ENCODE measurements at regions not wholly inside any gene's neighbourhood (a gene's known extent, or its start where the extent isn't known, plus 50 kb on each side); places are given as distances from the start of the nearest gene placed in this dataset.
"Not testable (repeated sequence)": the region's sequence is repeated elsewhere in the genome, so short reads cannot be mapped to it uniquely, and the experiment has no call there.

GRCh38 chr14:89699071-89699470 is 255.5 kb downstream of the EFCAB11 start:
- no peak for DNase-seq (ENCODE audit: extremely low read depth in 1 of 2, low read depth in 1 of 2)

- DNase-seq (ENCODE audit: extremely low read depth in 1 of 2, low read depth in 1 of 2), result no peak
Observed at GRCh38 chr14:89697281-89698060, 257.1 kb downstream of the EFCAB11 start.

DNA sequence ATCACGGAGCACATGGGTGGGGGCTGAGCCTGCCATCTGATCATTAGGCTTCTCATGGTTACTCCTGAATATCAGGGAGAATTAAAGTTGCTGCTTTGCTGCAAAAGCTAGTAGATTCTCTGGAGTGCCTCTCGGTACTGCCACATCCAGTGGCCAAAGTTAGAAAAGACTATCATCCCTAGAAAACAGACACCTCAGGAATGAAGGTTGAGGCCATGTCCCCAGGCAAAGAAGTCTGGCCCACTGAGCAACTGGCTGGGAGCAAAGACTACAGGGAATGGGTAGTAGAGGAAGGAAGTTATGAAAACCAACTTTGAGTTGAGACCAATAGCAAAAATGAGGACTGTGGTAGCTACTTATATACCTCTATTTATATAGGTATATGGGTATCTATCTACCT is 258.7 kb downstream of the EFCAB11 start:
- DNase-seq (ENCODE audit: extremely low read depth in 1 of 2, low read depth in 1 of 2), result no peak

DNA sequence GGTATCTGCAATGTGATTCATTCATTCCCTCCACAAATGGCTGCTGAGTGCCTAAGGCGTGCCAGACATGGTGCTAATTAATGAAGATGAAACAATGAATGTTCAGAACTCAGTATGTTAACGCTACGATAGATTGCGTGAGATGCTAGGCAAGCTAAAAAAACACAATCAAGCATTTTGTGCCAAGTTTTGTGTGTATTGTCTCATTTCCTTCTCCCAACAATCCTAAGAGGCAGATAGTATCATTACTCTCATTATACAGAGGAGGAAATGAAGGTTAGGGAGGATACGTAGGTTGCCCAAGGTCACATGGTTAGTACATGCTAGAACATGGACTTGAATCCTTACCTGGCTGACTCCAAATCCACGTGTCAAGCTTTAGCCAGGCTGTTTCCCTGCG is 264.4 kb downstream of the EFCAB11 start:
- DNase-seq (ENCODE audit: extremely low read depth in 1 of 2, low read depth in 1 of 2), result no peak

DNA sequence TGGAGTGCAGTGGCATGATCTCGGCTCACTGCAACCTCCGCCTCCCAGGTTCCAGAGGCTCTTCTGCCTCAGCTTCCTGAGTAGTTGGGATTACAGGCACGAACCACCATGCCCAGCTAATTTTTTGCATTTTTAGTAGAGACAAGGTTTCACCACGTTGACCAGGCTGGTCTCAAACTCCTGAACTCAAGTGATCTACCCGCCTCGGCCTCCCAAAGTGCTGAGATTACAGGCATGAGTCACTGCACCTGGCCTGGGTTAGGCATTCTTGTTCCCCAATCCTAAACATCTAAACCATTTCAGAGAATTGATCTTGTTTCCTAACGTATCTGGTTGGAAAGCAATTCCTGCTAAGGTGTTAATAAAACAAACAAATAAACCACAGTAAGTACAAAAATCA is 264.8 kb downstream of the EFCAB11 start:
- not testable (repeated sequence) for DNase-seq (ENCODE audit: extremely low read depth in 1 of 2, low read depth in 1 of 2)

GRCh38 chr14:89688507-89689211 is 265.9 kb downstream of the EFCAB11 start:
- DNase-seq (ENCODE audit: extremely low read depth in 1 of 2, low read depth in 1 of 2), result no peak

DNA sequence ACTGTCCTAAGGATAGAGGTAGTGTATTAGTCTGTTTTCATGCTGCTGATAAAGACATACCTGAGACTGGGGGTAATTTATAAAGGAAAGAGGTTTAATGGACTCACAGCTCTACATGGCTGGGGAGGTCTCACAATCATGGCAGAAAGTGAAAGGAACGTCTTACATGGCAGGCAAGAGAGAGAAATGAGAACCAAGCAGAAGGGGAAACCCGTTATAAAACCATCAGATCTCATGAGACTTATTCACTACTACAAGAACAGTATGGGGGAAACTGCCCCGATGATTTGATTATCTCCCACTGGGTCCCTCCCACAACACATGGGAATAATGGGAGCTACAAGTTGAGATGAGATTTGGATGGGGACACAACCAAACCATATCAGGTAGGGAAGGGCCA is 267.4 kb downstream of the EFCAB11 start:
- not testable (repeated sequence) for DNase-seq (ENCODE audit: extremely low read depth in 1 of 2, low read depth in 1 of 2)

GRCh38 chr14:89684139-89684538 is 267.1 kb upstream of the FOXN3 start:
- no peak for DNase-seq (ENCODE audit: extremely low read depth in 1 of 2, low read depth in 1 of 2)

DNA sequence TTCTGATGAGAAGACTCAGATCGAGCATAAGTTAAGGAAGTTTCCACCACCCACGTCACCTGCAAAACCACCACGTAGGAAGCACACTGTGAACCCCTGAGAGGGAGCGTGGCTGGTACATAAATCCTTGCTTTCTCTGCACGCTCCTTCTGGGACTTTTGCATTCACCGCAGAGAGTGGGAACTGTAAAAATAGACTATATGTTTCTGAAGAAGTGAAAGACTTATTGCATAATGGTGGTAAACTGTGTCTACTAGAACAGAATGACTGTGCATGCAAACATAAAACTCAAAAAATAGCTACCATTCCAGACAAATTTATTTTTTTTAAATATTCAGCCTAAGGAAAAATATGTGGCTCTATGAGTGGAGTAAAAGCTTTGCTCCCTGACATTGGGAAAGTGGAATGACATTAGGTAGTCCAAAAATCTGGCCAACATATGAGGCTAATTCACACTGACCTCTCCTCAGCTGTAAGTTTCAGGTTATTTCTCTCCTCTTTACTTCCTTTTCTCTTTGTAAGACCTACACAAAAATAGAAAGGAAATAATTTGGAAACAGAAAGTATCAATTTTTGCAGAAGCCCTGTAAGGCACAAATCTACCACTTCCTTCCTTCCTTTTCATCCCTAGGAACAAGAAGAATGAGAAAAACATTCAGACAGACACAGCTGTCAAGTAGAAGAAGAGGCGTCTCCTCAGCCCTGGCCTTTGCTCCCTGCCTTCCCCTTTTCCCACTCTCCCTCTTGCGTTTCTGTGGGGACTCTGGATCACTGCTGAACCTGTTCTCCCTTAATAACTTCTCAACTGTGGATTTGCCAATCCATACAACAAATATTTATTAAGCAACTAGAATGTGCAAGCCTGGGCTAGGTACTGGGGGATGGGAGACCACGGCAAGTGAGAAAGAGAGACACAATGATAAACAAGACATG is 264.3 kb upstream of the FOXN3 start:
- DNase-seq (ENCODE audit: extremely low read depth in 1 of 2, low read depth in 1 of 2), result peak in 1 of 2 donors; percentile 23

DNA sequence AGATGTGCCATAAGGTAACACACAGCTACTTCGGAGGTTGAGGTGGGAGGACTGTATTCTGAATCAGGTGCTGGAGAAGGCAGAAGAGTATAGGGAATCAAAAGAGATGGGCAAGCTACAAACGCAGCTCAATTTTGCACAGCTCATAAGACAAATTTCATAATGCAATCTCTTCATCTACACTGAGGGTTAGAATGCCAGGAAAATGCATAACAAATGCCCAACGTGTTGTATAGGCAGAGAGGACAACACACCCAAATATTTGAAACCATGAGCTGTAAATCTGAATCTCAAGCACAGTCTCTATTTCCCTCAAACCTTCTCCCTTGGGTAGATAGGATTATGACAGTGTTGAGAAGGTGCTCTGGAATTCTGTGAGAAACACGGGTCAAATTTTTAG is 263.1 kb upstream of the FOXN3 start:
- no peak for DNase-seq (ENCODE audit: extremely low read depth in 1 of 2, low read depth in 1 of 2)

GRCh38 chr14:89678768-89679167 is 261.7 kb upstream of the FOXN3 start:
- no peak for DNase-seq (ENCODE audit: extremely low read depth in 1 of 2, low read depth in 1 of 2)

- DNase-seq (ENCODE audit: extremely low read depth in 1 of 2, low read depth in 1 of 2), result no peak
Observed at GRCh38 chr14:89675590-89675989, 258.6 kb upstream of the FOXN3 start.

GRCh38 chr14:89674936-89675335 is 257.9 kb upstream of the FOXN3 start:
- DNase-seq (ENCODE audit: extremely low read depth in 1 of 2, low read depth in 1 of 2), result no peak

DNA sequence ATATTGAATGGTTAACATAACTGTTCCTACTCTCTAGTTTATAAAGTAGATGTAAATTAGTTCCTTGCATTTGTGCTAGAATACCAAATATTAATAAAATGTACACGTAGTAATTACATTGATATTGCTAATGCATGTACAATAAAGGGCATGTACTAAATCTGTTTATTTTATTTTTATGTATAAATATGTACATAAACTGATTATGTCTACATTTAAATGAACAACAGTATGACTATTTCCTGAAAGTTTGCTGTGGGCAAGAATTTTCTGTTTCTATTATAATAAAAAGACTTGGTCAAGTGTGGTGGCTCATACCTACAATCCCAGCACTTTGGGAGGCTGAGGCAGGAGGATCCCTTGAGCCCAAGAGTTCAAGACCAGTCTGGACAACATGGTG is 257.2 kb upstream of the FOXN3 start:
- no peak for DNase-seq (ENCODE audit: extremely low read depth in 1 of 2, low read depth in 1 of 2)

DNA sequence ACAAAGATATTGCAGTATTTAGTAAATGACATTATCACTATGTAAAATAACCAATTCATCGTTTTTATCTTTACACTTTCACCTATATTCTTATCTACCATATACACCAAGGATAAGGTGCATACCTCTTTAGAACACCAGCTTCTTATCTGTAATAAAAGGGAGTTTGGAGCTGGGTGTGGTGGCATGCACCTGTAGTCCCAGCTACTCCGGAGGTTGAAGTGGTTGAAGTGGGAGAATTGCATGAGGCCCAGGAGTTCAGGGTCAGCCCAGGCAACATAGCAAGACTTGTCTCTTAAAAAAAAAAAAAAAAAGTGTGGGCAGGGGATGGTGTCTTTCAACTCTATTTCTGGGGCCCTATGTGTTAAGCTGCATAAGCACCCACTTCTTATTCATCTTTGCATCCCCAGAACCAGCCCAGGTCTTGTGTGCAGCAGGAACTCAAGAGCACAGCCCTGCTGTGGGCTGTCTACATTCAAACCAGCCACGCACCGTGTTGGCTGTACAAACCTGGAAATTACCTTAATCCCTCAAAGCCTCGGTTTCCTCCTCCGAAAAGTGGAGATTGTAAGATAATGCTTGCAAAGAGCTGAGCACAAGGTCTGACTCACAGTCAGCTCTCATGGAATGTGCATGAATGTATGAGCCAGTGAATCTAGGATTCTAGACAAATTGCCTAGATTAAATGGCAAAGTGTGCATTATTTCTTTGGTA is 256.6 kb upstream of the FOXN3 start:
- no peak for DNase-seq (ENCODE audit: extremely low read depth in 1 of 2, low read depth in 1 of 2)

DNA sequence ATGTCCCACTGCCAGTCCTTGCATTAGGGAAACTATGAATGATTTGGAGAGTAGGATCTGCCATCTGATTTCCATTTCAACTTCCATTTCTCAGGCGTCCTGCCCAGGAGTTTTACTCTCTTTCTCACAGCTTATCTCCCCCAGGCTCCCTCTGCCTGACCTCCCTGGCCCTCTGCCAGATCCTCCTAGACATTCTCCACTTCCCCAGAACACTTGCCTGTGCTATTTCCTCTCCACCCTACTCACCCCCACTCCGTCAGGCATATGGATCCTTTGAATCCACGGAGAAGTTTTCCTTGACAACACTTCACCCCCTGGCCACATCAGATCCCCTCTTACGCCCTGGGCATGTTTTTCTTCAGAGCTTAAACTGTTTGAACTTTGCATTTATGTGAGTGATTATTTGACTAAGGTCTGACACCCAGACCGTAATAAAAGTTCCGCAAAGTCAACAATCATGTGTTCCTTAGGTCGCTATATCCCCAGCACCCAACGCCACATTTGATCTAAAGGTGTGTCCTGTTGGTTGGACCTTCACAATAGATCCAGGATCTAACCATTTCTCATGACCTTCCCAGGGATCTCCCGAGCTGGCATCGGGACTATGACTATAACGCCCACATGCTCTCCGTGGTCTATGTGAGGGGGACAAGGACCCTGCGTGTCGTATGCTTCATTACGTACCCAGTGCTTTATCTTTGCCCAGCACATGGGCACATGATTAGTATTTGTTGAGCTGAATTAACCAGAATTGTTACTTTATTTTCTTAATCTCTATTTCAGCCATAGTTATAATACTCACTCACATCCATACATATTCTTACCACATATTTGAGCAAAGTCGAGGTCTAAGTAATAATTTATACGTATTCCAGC is 255.8 kb upstream of the FOXN3 start:
- DNase-seq (ENCODE audit: extremely low read depth in 1 of 2, low read depth in 1 of 2), result no peak

GRCh38 chr14:89669193-89669592 is 252.2 kb upstream of the FOXN3 start:
- no peak for DNase-seq (ENCODE audit: extremely low read depth in 1 of 2, low read depth in 1 of 2)

DNA sequence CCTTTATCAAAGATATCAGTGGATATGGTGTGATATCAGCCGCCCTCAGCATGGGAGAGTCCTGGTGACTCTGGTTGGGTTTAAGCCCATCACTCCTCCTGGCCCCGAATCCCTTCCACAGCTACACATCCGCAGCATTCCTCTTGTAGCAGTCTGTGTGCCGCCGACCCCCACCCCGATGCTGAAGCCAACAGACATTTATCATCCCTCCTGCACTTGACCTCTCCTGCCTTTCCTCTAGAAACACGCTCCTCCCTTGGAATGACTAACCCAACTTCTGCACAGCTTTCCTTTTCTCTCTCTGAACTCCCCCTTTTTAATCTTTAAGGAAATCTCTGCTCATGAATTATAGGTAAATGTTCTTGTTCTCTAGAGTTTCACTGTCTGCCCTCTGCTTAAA is 250.9 kb upstream of the FOXN3 start:
- no peak for DNase-seq (ENCODE audit: extremely low read depth in 1 of 2, low read depth in 1 of 2)

DNA sequence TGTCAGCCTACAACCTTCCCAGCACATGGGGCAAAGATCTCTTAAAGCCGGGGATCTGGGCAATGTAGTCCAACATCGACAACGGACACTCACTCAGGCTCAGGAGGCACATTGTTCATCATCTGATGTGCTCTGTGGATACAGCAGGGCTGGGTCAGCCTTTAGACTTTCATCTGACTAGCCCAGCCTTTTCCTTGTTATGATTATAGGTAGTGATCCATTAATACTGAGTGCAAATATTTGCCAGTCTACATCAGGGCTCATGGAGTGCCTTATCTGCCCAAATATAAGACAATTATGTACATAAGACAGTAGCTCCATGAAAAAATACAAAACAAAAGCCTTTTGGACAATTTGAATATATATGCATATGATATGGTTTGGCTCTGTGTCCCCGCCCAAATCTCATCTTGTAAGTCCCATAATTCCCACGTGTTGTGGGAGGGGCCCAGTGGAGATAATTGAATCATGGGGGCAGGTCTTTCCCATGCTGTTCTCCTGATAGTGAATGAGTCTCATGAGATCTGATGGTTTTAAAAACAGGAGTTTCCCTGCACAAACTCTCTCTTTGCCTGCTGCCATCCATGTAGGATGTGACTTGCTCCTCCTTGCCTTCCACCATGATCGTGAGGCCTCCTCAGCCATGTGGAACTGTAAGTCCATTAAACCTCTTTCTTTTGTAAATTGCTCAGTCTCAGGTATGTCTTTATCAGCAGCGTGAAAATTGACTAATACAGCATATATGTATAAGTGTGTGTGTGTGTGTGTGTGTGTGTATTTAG is 248.5 kb upstream of the FOXN3 start:
- DNase-seq (ENCODE audit: extremely low read depth in 1 of 2, low read depth in 1 of 2), result not testable (repeated sequence)

All from activated CD8-positive, alpha-beta memory T cell treated with anti-CD3 and anti-CD28 coated beads for 1 hour (primary cell).